ENCODE measurements at regions not wholly inside any gene's neighbourhood (a gene's known extent, or its start where the extent isn't known, plus 50 kb on each side); places are given as distances from the start of the nearest gene placed in this dataset.
A peak's percentile ranks its signal among the peaks of the same experiment; 100 is the strongest.

DNA sequence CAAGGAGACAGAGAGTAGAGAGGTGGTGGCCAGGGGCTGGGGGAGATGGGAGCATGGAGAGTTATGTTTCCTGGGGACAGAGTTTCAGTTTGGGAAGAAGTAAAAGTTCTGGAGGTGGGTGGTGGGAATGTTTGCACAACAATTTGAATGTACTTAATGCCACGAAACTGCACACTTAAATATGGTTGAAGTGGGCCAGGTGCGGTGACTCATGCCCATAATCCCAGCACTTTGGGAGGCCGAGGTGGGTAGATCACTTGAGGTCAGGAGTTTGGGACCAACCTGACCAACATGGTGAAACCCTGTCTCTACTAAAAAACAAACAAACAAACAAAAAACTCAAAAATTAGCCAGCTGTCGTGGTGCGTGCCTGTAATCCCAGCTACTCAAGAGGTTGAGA lies 137.2 kb downstream of the PFKFB3 start:
- no peak for DNase-seq (ENCODE audit: low read depth in 2 of 3, low spot score in 2 of 3)

DNA sequence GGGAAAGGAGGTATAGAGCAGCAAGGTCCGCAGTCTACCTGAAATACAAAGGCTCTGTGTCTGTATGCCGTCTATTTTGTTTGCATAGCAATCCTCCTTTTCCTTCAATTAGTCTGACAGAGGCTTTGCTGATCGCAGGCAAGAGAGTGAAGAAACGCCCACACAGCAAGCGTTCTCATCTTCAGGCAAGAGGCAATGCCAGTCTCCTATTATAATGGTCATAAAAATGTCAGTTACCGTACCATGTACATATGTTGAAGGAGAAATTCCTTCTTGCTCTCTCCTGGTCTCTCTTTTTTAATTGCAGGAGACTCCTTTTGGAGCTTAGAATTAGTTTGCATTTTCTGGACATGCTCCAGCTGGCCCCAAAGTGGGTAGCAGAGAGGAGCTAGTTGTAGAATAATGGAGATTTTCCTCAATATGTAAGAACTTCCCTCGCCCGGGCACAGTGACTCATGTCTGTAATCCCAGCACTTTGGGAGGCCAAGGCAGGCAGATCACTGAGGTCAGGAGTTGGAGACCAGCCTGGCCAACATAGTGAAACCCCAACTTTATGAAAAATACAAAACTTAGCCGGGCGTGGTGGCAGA lies 139.5 kb downstream of the PFKFB3 start:
- DNase-seq (ENCODE audit: low read depth in 2 of 3, low spot score in 2 of 3) = no peak

DNA sequence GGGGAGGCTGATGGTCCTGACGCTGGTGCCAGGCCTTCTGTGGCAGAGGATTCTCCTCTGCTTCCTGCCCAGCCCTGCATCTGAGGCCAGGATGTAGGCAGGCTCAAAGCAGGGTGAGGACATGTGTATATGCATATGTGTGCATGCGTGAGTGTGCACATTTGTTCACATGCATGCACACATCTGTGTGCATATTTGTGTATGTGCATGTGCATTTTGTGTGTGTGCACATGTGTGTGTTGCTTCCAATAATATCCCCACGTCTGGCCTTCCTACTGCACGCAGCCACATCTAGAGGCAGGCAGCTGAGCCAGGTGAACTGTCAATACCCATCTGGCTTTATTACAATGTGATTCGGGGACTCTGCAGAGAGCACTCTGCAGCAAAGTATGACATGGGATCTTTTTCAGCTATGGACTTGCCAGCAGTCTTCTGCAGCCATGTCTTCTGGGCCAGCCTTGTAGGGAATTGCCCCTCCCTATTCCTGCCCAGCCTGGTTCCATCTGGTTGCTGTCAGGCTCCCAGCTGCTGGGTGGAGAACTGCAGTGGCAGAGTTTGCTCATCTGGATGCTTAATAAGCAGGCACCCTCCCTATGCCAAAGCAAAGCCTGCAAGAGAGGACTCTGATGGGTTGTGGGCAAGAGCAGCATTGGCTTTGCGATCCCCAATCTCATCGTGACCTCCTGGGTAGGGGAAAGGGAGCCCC lies 140.7 kb downstream of the PFKFB3 start:
- no peak for DNase-seq (ENCODE audit: low read depth in 2 of 3, low spot score in 2 of 3)

DNA sequence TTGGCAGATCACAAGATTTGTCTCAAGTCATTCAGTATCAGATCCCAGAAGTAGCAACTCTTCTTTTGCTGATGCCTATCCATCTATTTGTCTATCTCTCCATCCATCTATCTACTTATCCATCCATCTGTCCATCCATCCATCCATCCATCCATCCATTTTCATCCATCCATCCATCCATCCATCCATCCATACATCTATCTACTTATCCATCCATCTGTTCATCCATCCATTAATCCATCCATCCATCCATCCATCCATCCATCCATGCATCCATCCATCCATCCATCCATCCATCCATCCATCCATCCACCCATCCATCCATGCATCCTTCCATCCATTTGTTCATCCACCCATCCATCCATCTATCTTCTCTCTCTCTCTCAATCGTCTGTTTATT lies 142.7 kb downstream of the PFKFB3 start:
- DNase-seq (ENCODE audit: low read depth in 2 of 3, low spot score in 2 of 3) = no peak

DNA sequence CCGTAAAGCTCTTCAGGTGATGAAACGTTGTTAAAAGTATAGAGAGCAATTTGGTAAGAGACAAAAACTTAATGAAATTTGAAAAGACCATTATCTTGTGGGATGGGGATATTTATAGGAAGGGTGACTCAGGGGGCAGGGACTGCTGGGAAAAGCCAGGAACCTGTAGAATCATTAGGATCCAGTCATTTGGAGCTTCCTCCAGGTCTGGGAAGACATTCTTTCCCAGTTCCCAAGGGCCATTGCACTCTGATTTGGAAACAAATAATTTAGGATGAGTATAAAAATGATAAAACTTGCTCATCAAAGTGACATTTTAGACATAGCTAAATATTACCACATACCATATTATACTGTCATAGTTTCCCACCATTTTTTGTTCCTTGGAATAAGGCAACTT lies 143.9 kb downstream of the PFKFB3 start:
- DNase-seq (ENCODE audit: low read depth in 2 of 3, low spot score in 2 of 3) = no peak

DNA sequence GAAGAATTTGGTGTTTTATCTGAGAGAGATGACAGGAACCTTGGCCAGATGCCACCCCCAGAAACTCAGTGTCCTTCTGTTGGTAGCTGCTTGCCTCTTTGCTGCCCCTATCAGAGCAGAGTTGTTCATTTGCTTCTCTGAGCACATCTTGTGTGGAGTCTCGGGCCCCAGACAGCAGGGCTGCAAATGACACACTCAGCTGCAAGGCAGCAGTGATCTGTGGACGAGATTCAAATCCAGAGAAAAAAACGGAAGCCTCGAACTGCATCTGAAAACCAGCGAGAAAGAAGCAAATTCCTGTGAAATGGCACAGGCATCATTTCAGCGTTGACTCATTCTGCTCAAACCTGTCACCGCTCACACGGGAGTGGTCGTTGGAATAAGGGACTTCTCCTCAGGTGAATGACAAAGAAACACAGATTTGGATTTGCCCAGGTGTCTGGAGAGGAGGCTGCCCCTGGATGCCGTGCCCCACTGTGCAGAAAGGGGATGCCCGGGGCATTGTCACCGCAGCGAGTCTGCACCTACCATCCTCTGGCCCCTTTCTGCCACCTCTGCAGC lies 144.7 kb downstream of the PFKFB3 start:
- DNase-seq (ENCODE audit: low read depth in 2 of 3, low spot score in 2 of 3) = peak in 2 of 3 experiments; percentile 29 to 30

DNA sequence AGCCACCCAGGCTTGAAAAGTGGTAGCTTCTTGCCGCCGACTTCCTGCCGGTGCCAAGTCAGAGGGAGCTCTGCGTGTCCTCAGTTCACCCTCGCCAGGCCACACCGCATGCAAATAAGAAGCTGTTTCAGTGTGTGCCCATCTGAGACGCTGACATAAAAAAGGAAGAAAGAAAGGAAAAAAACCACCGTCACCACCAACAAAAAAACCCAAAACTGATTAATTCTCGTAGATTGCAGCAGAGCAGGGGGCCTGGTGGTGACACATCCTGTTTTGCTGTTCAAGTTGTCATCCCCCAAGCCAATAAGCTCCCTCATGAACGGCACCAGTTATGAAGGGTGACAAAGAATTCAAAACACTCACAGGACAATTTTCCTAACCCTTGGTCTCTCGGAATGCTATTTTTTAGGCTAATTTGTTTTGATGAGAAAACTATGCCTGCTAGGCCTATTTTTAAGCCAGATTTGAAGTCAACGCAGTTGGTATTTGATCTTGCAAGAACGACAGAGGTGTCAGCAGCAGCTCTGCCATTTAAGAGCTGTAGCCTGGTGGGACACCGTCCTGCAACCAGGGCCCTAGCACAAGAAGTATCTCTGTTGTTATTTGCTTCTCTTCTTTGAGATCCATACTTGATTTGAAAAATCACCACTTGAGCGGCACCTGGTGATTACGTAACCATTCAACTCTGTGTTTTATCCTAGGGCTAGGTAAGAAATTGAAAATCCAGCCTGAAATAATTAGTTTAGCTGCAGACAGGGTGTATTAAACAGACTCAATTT lies 145.6 kb downstream of the PFKFB3 start:
- DNase-seq (ENCODE audit: low read depth in 2 of 3, low spot score in 2 of 3) = peak; percentile 23 to 62 (median 62)

DNA sequence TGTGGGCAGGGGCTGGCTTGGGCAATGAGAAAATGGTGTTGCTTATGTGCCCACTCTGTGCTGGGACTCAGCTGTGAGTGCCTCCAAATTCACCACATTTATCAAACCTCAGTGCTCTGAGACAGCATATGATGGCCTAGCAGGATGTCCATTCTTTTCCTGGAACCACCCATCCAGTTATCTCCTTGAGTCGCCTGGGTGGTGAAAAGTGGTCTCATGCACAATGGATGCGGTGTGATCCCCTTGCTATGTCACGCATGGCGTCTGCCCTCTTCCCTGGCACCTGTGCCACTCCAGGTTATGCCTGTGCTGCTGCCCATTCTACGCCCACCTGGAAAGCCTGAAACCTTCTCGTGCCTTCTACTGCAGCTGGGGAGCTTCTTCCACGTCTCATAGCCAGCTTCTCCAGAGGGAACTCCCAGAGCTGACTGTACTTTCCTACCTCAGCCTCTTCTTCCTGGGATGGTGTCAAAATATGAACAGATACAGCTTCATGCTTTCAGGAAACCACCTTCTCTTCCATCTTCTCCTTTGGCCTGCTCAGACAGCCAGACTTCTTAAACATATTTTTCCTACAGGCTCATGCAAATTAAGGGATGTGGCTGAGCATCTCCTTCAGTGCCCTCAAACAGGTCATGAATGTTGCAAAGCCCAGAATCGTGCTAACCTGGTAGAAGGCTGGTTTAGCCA lies 147.3 kb downstream of the PFKFB3 start:
- DNase-seq (ENCODE audit: low read depth in 2 of 3, low spot score in 2 of 3) = no peak

DNA sequence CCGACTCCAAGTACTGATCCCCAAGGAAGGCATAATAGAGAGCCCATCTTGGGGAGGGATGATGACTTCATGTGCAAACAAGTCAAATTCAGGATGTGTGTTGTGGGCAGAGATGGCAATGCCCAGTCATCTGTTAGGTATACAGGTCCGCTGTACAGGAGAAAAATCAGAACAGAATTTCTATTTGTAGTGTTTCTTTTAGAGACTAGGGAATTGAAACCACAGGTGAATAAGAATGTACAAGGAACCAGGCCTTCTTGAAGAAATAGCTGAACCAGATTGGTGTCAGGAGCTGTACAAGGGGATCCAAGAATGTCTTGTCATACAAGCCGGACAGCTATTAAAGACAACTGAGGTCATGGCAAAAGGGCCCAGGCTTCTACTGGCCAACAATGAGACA lies 147.9 kb downstream of the PFKFB3 start:
- DNase-seq (ENCODE audit: low read depth in 2 of 3, low spot score in 2 of 3) = no peak

- no peak for DNase-seq (ENCODE audit: low read depth in 2 of 3, low spot score in 2 of 3)
These were observed 148.8 kb downstream of the PFKFB3 start for GRCh38 chr10:6351495-6351894.

DNA sequence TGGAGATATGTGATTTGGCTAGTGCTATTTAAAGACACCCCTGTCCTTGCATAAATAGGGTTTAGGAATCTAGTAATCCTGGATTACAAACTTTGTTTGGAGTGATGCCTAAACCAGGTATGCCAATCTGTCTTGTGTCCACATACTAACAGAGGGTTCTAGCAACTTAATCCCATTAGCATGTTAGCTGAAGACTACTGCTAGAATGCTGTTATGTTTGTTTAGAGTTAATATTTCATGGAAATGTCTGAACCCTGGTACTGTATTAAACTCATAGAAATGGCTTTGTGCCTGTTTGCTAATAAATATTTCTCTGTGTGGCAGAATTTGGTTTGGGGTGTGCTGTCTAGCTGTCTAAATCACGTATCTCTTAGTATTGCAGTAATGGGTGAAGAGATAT lies 150.8 kb downstream of the PFKFB3 start:
- no peak for DNase-seq (ENCODE audit: low read depth in 2 of 3, low spot score in 2 of 3)

DNA sequence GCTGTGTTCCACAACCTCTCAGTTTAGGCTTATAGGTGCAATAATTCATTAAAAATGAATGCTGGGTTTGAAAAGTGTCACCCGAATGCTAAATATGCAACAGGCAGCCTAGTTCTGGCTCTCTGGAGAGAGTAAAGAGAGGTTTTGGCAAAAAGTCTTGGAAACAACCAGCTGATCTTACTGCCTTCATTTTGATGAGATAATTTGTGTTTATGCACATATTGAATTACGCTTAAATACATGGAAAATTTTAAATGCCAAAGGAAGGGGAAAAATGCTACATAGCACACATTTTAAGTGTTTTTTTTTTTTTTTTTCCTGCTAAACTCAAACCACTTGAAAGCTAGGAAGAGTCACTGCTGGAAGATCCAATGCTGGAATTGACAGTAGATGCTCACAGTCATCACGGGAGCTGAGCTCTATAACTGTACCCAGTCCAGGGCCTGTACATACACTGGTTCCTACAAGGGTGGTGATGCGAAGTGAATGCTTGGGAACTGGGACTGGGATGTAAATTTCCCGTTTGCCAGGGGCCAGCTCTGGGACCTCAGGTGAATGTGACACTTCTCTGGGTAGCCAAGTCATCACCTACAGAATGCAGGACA lies 151.5 kb downstream of the PFKFB3 start:
- DNase-seq (ENCODE audit: low read depth in 2 of 3, low spot score in 2 of 3) = no peak

DNA sequence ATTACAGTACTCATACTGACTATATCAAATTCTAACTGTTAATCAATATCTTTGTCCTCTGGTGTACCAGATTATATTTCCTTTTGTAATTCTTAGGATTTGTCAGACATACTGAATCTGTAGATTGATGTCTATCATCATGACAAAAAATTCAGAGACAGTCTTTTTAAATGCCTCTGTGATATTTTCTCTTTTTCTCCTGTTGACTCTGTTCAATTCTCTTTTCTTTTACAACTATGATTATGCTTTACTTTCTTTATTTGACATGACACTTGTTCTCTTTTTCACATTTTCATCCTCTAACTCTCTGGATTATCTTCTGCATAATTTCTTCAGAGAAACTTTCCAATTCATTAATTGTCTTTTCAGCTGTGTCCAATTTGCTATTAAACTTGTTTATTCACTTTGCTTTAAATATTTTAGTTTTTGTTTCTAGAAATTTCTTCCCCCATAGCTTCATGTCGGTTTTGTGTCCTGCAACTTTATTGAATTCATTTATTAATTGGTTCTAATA lies 153.6 kb downstream of the PFKFB3 start:
- no peak for DNase-seq (ENCODE audit: low read depth in 2 of 3, low spot score in 2 of 3)

DNA sequence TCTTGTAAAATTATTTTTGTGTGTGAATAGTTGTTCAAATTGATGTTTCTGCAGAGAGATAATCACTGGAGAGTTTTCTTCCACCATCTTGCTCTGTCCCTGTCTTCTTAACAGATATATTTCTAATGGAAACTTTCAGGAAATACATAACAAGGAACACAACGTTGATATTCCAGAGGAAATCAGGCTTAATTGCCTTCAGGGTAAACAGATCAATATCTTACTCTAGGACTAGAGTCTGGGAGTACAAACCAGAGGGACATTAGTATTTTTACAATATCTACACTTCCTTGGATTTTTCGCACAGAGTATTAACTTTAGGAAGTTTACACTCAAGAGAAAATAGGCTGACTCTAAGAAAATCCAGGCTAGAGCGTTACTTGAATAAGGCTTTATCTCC lies 159.1 kb downstream of the PFKFB3 start:
- no peak for DNase-seq (ENCODE audit: low read depth in 2 of 3, low spot score in 2 of 3)

DNA sequence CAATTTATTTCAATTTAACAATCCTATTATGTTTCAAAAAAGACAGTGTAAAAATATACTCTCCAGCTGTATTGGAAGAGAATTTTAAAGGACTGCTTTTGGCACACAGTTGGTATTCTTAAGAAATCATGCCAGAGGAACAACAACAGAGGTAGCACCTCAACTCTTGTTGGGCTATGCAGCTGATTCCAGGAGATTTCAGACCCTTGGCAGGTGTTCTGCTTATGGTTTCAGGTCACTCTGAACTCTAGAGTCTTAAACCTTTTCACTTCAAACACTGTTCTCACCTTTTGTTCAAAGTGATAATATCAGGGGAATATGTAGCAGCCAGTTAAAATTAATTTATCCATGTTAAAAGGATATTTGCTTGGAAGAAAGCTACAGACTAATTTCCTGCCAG lies 160.1 kb downstream of the PFKFB3 start:
- no peak for DNase-seq (ENCODE audit: low read depth in 2 of 3, low spot score in 2 of 3)

DNA sequence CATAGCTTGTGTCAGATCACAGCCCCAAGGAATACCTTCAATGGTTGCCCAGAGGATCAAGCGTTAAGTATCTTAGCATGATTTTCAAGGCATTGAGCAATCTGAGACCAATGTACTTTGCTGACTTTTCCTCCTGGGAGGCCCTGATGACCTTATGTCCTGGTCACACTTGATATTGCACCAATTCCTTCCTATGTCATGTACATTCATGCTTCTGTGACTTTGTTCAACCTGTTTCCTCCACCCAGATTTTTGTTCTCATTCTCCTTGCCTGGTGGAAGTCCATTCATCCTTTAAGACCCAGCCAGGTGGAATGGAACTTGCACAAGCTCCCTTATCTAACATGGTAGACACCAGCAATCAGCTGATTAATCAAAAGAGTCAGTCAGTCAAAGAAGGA lies 160.8 kb downstream of the PFKFB3 start:
- no peak for DNase-seq (ENCODE audit: low read depth in 2 of 3, low spot score in 2 of 3)

GRCh38 chr10:6364283-6364682 lies 161.6 kb downstream of the PFKFB3 start:
- no peak for DNase-seq (ENCODE audit: low read depth in 2 of 3, low spot score in 2 of 3)

- DNase-seq (ENCODE audit: low read depth in 2 of 3, low spot score in 2 of 3) = no peak
These were observed 162.2 kb downstream of the PFKFB3 start for GRCh38 chr10:6364893-6365292.

DNA sequence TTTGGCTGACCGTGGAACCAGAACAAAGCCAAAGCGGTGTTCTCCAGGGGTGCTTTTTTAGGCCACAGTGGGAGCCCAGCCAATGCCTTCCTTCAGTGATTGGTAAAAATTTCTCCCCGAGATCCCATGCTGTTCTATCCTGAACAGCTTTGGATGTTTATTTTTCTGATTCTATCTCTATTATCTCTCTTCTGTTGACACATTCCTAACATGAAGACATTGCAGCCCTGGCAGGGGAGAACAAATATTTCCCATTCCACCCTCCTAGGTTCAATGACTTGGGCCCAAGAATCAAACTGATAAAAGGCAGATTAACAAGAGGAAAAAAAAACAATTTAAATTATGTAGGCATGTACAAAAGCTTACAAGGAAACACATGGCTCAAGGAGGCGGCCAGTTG lies 162.7 kb downstream of the PFKFB3 start:
- DNase-seq (ENCODE audit: low read depth in 2 of 3, low spot score in 2 of 3) = no peak
